ENCODE measurements at regions not wholly inside any gene's neighbourhood (a gene's known extent, or its start where the extent isn't known, plus 50 kb on each side); places are given as distances from the start of the nearest gene placed in this dataset.

DNA sequence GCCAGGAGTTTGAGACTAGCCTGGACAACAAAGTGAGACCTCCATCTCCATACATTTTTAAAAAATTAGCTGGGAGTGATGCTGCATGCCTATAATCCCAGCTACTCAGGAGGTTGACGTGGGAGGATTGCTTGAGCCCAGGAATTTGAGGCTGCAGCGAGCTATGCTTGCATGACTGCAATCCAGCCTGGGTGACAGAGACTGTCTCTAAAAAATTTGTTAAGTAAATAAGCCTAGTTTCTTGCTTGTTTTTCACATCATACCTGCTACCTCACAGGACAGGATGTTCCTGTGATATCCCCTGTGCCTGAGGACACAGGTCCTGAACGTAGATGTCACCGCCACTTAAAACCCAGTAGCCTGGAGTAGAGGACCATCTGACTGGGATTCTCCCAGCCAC, 348.6 kb downstream of the MN1 start:
- TF ChIP-seq, protein P1, sequence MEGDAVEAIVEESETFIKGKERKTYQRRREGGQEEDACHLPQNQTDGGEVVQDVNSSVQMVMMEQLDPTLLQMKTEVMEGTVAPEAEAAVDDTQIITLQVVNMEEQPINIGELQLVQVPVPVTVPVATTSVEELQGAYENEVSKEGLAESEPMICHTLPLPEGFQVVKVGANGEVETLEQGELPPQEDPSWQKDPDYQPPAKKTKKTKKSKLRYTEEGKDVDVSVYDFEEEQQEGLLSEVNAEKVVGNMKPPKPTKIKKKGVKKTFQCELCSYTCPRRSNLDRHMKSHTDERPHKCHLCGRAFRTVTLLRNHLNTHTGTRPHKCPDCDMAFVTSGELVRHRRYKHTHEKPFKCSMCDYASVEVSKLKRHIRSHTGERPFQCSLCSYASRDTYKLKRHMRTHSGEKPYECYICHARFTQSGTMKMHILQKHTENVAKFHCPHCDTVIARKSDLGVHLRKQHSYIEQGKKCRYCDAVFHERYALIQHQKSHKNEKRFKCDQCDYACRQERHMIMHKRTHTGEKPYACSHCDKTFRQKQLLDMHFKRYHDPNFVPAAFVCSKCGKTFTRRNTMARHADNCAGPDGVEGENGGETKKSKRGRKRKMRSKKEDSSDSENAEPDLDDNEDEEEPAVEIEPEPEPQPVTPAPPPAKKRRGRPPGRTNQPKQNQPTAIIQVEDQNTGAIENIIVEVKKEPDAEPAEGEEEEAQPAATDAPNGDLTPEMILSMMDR (IDR thresholded peaks at IDR 0.05; ENCODE audit: control extremely low read depth, extremely low read depth): no peak
- no peak overlapping the region for H3K27ac ChIP-seq (ENCODE audit: low read depth in 1 of 2, low read length in 1 of 2)
- DNase-seq (no peak), ATAC-seq (ENCODE audit: insufficient read depth, low FRiP score) (no peak)
- H3K27me3 ChIP-seq (ENCODE audit: control insufficient read depth in 3 of 3, insufficient read depth in 3 of 3, low read length in 2 of 3): peaks cover 0 to 4% (median 0%) of the 10 kb centered on the region in 3 donors
- H3K4me3 ChIP-seq: no peak overlapping the region
- H3K9me3 ChIP-seq (ENCODE audit: control insufficient read depth in 4 of 4, insufficient read depth in 3 of 4, low read length in 3 of 4): peaks cover 0 to 9% (median 0%) of the 10 kb centered on the region in 4 donors
- 80 to 84% methylated on average over 4 of the region's 4 CpGs for WGBS, 2 donors
- H3K9ac ChIP-seq (ENCODE audit: insufficient read depth in 1 of 2, low read length in 2 of 2): no peak overlapping the region
- H3K4me1 ChIP-seq (ENCODE audit: control insufficient read depth in 5 of 5, insufficient read depth in 5 of 5, low read length in 5 of 5): no peaks in the 10 kb centered on the region
- no peaks in the 10 kb centered on the region for H3K36me3 ChIP-seq (ENCODE audit: control insufficient read depth in 4 of 4, insufficient read depth in 4 of 4, low read length in 4 of 4)

DNA sequence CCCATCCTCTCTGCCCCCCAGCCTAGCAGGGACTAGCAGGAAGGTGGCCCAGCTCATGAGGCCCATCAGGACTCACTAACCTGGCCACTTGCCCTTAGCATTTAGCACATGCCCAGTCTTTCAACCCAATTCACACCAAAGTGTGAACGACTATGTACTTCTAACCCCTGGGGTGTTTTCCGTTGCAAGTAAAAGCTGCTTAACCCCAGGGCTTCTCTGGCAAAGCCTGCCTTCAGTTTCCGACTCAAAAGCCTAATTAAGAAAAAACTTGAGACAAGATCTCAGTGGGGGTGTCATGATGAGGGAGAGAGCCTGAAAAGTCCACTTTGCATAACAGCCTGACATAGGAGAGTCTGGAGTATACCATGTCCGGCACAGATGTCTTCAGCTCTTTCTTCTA, 347.8 kb downstream of the MN1 start:
- DNase-seq: no peak
- WGBS, 2 donors: 77 to 93% methylated on average over 4 of the region's 4 CpGs
- TF ChIP-seq, protein P1 (IDR thresholded peaks at IDR 0.05; ENCODE audit: control extremely low read depth, extremely low read depth): no peak

DNA sequence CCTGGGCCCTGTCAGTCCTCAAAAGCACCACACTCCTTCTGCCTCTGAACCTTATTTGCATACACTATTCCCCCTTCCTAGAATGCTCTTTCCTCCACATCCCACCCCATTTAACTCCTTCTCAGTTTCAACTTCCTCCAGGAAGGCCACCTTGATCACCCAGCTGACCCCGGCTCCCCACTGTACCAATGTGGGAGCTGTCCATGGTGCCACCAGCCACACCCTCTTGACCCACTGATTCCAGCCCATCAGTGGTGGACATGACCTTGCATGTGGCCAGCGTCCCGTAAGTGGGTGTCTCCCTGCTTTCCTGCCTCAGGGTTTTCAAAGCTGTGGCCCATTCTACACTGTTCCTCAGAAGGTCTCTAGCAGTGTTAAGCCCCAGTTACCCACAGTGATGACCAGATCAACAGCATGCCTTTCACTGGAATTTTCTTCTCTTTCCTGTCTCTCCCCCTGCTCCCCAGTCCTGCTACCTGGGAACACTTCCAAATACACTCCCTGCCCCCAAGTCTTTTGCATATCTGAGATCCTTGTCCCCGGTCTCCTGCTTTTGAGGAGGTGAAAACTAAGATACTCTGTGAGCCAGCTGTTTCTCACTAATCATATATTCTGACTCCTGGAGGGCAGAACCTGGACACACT, 346.6 kb downstream of the MN1 start:
- no peak overlapping the region for H3K27ac ChIP-seq (ENCODE audit: low read depth in 1 of 2, low read length in 1 of 2)
- no peaks in the 10 kb centered on the region for H3K36me3 ChIP-seq (ENCODE audit: control insufficient read depth in 4 of 4, insufficient read depth in 4 of 4, low read length in 4 of 4)
- TF ChIP-seq, protein P1 (IDR thresholded peaks at IDR 0.05; ENCODE audit: control extremely low read depth, extremely low read depth): no peak
- H3K4me3 ChIP-seq: no peak overlapping the region
- no peak overlapping the region for H3K9ac ChIP-seq (ENCODE audit: insufficient read depth in 1 of 2, low read length in 2 of 2)
- 74 to 82% methylated on average over 4 of the region's 4 CpGs for WGBS, 2 donors
- H3K27me3 ChIP-seq (ENCODE audit: control insufficient read depth in 3 of 3, insufficient read depth in 3 of 3, low read length in 2 of 3): peaks cover 0 to 4% (median 0%) of the 10 kb centered on the region in 3 donors
- H3K9me3 ChIP-seq (ENCODE audit: control insufficient read depth in 4 of 4, insufficient read depth in 3 of 4, low read length in 3 of 4): peaks cover 0 to 5% (median 0%) of the 10 kb centered on the region in 4 donors
- DNase-seq: no peak
- no peaks in the 10 kb centered on the region for H3K4me1 ChIP-seq (ENCODE audit: control insufficient read depth in 5 of 5, insufficient read depth in 5 of 5, low read length in 5 of 5)
- ATAC-seq (ENCODE audit: insufficient read depth, low FRiP score): no peak

More for the DNA sequence above, 347.8 kb downstream of the MN1 start:
- no peak overlapping the region for H3K9ac ChIP-seq (ENCODE audit: insufficient read depth in 1 of 2, low read length in 2 of 2)
- H3K4me1 ChIP-seq (ENCODE audit: control insufficient read depth in 5 of 5, insufficient read depth in 5 of 5, low read length in 5 of 5): no peaks in the 10 kb centered on the region
- no peak overlapping the region for H3K4me3 ChIP-seq
- no peaks in the 10 kb centered on the region for H3K36me3 ChIP-seq (ENCODE audit: control insufficient read depth in 4 of 4, insufficient read depth in 4 of 4, low read length in 4 of 4)
- H3K27ac ChIP-seq (ENCODE audit: low read depth in 1 of 2, low read length in 1 of 2): no peak overlapping the region
- H3K9me3 ChIP-seq (ENCODE audit: control insufficient read depth in 4 of 4, insufficient read depth in 3 of 4, low read length in 3 of 4): peaks cover 0 to 9% (median 0%) of the 10 kb centered on the region in 4 donors
- ATAC-seq (ENCODE audit: insufficient read depth, low FRiP score): no peak
- H3K27me3 ChIP-seq (ENCODE audit: control insufficient read depth in 3 of 3, insufficient read depth in 3 of 3, low read length in 2 of 3): peaks cover 0 to 4% (median 0%) of the 10 kb centered on the region in 3 donors

DNA sequence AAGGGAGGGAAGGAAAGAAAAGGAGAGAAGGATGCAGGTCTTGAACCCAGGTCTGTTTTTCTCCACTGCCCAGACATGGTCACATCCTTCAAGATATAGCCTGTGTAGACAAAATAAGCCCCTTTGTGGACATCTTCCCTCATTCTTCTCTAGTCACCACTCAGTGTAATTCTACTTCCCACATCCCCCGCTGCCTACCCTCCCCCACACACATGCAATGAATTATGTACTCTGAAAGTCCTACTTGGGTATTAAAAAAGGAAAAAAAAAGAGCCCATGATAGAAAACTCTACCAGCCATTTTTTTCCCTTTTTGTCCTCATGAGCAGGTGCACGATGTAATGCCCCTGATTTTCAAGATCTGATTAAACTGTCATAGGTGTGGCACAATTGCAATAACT, 346.0 kb downstream of the MN1 start:
- 75 to 90% methylated on average over 2 of the region's 2 CpGs for WGBS, 2 donors

More for the DNA sequence above, 346.0 kb downstream of the MN1 start:
- H3K4me1 ChIP-seq (ENCODE audit: control insufficient read depth in 5 of 5, insufficient read depth in 5 of 5, low read length in 5 of 5): peaks cover 0 to 5% (median 0%) of the 10 kb centered on the region in 5 donors
- H3K36me3 ChIP-seq (ENCODE audit: control insufficient read depth in 4 of 4, insufficient read depth in 4 of 4, low read length in 4 of 4): no peaks in the 10 kb centered on the region
- TF ChIP-seq, protein P1 (IDR thresholded peaks at IDR 0.05; ENCODE audit: control extremely low read depth, extremely low read depth): no peak
- H3K27me3 ChIP-seq (ENCODE audit: control insufficient read depth in 3 of 3, insufficient read depth in 3 of 3, low read length in 2 of 3): peaks cover 0 to 4% (median 0%) of the 10 kb centered on the region in 3 donors
- DNase-seq (no peak), ATAC-seq (ENCODE audit: insufficient read depth, low FRiP score) (no peak)
- no peak overlapping the region for H3K4me3 ChIP-seq
- H3K9ac ChIP-seq (ENCODE audit: insufficient read depth in 1 of 2, low read length in 2 of 2): no peak overlapping the region
- no peak overlapping the region for H3K27ac ChIP-seq (ENCODE audit: low read depth in 1 of 2, low read length in 1 of 2)
- no peaks in the 10 kb centered on the region for H3K9me3 ChIP-seq (ENCODE audit: control insufficient read depth in 4 of 4, insufficient read depth in 3 of 4, low read length in 3 of 4)

All from lung (tissue), 11 donors.